ENCODE measurements at regions not wholly inside any gene's neighbourhood (a gene's known extent, or its start where the extent isn't known, plus 50 kb on each side); places are given as distances from the start of the nearest gene placed in this dataset.

DNA sequence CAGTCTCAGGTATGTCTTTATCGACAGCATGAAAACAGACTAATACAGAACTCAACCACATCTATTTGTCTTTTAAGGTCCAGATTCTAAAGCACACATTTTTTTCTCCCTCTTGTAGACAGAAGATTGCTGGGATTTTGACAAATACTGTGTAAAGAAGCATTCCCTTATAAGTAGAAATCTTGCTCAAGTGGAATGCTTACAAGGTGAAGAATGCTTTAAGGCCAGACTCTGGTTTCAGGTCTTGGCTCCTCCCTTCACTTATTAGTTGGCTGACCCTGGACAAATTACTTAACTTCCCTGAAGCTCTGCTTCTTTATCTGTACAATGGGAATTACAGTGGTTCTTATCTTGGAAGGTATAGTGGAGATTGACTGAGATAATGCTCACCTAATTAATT lies 242.3 kb upstream of the IRX5 start:
- ChIA-PET POLR2A (no interaction called here), CTCF (no interaction called here)
- no peak for TF ChIP-seq CTCF (IDR thresholded peaks at IDR 0.05; ENCODE audit: insufficient read depth, low read length, missing control alignments)
- DNase-seq (ENCODE audit: low read depth, low spot score) = no peak
- H3K4me3 ChIP-seq (ENCODE audit: low read depth, low read length) = no peak overlapping the region

GRCh38 chr16:54687043-54687899 lies 243.4 kb upstream of the IRX5 start:
- ChIA-PET CTCF (no interaction called here), POLR2A (no interaction called here)
- no peak overlapping the region for H3K4me3 ChIP-seq (ENCODE audit: low read depth, low read length)
- DNase-seq (ENCODE audit: low read depth, low spot score) = no peak
- TF ChIP-seq CTCF (IDR thresholded peaks at IDR 0.05; ENCODE audit: insufficient read depth, low read length, missing control alignments) = no peak

DNA sequence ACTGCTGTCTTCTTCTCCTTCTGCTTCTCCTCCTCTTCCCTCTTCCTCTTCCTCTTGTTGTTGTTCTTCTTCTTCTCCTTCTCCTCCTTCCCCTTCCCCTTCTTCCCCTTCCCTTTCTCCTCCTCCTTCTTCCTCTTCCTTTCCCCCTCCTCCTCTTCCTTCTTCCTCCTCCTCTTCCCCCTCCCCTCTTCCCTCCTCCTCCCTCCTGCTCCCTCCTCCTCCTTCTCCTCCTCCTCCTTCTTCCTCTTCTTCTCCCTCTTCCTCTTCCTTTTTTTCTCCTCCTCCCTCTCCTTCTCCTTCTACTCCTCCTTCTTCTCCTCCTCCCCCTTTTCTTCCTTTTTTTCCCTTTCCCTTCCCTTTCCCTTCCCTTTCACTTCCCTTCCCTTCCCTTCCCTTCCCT lies 245.0 kb upstream of the IRX5 start:
- ChIA-PET CTCF (no interaction called here), POLR2A (no interaction called here)
- DNase-seq (ENCODE audit: low read depth, low spot score) = no peak

DNA sequence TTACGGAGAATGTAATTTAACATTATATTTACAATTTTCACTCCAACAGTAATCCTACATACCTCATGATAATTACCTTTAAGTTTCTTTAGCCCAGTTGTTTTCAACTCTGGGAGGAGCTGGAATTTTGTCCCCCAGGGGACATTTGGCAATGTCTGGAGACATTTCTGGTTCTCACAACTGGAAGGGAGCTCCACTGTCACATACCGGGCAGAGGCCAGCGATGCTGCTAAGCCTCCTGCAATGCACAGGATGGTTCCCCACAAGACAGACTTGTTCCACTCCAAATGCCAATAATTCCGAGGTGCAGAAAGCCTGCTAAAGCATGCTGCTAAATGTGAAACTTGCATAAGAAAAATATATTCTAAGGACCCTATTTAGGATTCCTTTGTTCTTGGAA lies 251.1 kb upstream of the IRX5 start:
- POLR2A ChIA-PET = no interaction called here
- no peak overlapping the region for H3K4me3 ChIP-seq (ENCODE audit: low read depth, low read length)
- no peak for DNase-seq (ENCODE audit: low read depth, low spot score)
- no peak for TF ChIP-seq CTCF (IDR thresholded peaks at IDR 0.05; ENCODE audit: insufficient read depth, low read length, missing control alignments)
- CTCF ChIA-PET = no interaction called here

More for the DNA sequence above, 245.0 kb upstream of the IRX5 start:
- H3K4me3 ChIP-seq (ENCODE audit: low read depth, low read length) = no peak overlapping the region
- TF ChIP-seq CTCF (IDR thresholded peaks at IDR 0.05; ENCODE audit: insufficient read depth, low read length, missing control alignments) = no peak

- DNase-seq (ENCODE audit: low read depth, low spot score) = no peak
- ChIA-PET POLR2A (no interaction called here), CTCF (no interaction called here)
- no peak overlapping the region for H3K4me3 ChIP-seq (ENCODE audit: low read depth, low read length)
- no peak for TF ChIP-seq CTCF (IDR thresholded peaks at IDR 0.05; ENCODE audit: insufficient read depth, low read length, missing control alignments)
These were observed 253.2 kb upstream of the IRX5 start for GRCh38 chr16:54677308-54677950.

DNA sequence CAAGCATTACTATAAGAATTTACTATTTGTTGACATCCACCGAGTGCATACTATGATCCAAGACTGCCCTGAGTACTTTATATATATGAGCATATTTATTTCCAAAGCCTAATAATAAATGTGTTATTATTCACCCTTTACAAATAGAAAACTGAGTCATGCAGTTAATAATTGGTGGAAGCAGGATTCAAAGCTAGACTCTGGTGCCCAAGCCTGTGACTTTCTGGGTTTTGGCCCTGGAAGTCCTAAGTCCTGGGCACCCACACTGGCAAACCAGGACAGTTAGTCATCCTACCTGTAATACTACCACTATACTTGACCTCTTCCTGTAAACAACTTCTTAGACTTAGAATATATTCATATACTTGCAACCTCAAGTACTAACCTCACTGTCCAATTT lies 257.4 kb upstream of the IRX5 start:
- TF ChIP-seq CTCF (IDR thresholded peaks at IDR 0.05; ENCODE audit: insufficient read depth, low read length, missing control alignments) = no peak
- POLR2A ChIA-PET = no interaction called here
- CTCF ChIA-PET = no interaction called here
- no peak overlapping the region for H3K4me3 ChIP-seq (ENCODE audit: low read depth, low read length)
- no peak for DNase-seq (ENCODE audit: low read depth, low spot score)
